Stromal cell of bone marrow (primary cell): ENCODE measurements at regions not wholly inside any gene's neighbourhood (a gene's known extent, or its start where the extent isn't known, plus 50 kb on each side); places are given as distances from the start of the nearest gene placed in this dataset.
"Not testable (repeated sequence)": the region's sequence is repeated elsewhere in the genome, so short reads cannot be mapped to it uniquely, and the experiment has no call there.

Experiments used
- DNase-seq: peaks from one replicate; pipeline ENCODE4 v3.0.0-alpha.2; 2012; ENCODE audit warnings: low read depth

DNA sequence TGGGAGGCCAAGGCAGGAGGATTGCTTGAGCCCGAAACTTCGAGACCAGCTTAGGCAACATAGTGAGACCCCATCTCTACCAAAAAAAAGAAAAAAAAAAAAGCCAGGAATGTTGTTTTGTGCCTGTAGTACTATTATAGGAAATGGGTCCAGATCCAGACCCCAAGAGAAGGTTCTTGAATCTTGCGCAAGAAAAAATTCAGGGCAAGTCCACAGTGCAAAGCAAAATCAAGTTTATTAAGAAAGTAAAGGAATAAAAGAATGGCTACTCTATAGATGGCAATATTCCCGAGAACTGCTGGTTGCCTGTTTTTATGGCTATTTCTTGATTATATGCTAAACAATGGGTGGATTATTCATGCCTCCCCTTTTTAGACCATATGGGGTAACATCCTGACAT is 51.2 kb upstream of the RDX start:
- DNase-seq, result no peak

DNA sequence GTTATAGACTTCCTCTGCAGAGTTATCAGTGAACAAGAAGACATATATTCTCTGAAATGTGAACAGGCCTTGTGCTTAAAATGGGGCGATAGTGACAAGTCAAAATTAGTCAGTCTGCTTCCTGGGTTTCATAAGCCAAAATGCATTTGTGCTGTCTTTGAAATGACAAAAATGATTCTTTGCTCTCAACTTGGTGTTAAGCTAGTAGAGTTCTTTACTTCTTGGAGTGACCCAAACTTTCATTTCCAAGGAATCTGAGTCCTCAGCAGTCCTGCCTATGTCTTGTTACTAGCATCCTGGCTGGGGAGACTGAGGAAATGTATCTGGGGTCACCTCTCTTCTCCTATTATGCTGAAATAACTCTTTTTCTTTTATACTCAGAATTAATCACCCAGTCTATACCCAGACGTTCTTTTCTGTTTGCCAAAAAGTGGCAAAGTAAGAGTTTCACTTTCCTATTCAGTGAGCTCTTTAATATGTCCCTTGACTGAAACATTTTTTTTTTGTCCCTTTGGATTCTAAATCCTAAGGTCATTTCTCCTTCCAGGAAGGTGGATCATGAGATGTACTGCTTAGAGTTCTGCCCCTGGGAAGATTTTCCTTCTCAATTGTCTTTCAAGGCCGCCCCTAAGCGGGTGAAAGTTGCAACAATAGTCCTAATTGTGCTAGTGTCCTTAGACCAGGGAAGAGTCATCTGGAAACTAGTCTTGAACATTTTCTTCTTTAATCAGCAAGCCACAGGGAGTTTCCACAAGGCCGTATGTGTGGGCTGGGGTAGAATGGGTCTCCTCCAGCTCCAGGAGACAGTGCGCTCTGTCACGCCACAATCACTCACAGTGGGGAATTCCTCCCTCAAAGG is 53.0 kb upstream of the RDX start:
- no peak for DNase-seq

DNA sequence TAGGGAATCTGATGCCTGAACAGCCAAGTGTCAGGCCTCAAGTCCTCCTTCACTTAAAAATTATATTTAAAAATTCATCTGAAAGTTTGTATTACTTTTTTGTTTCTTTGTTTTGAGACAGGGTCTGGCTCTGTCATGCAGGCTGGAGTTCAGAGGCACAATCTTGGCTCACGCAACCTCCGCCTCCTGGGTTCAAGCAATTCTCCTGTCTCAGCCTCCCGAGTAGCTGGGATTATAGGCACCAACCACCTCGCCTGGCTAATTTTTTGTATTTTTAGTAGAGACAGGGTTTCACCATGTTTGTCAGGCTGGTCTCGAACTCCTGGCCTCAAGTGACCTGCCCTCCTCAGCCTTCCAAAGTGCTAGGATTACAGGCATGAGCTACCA is 53.6 kb upstream of the RDX start:
- DNase-seq, result not testable (repeated sequence)

DNA sequence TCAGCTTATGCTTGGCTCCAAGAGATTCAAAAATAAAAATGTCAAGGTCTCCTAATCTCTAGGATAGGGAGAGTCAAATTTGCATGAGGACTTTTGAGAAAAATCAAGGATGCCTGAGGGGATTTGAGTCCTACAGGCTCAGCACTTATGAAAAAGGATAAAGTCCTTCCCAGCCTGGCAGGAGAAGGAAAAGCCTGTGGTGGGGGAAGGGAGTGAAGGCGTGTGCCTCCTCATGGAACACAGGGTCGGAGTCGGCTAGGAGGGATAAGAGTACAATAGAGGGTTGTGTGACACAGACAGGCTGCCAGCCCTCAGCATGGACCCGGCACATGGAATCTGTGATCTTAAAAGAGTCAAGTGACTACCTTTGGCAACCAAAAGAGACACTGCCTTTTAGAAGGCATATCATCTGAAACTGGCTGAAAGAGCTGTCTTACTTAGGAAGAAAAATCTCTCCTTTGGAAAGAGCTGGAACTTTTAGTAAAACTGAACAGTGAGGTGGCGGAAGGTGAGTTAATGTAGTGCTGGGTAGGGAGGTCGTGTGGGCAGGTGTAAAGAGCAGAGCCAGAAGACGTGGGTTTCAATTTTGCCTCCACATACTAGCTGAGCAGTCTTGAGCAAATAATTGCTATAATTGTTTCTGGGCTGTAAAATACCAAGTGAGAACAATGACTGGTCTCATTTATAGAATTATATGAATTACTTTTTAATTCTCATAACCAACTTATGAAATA is 58.8 kb upstream of the RDX start:
- DNase-seq, result no peak

DNA sequence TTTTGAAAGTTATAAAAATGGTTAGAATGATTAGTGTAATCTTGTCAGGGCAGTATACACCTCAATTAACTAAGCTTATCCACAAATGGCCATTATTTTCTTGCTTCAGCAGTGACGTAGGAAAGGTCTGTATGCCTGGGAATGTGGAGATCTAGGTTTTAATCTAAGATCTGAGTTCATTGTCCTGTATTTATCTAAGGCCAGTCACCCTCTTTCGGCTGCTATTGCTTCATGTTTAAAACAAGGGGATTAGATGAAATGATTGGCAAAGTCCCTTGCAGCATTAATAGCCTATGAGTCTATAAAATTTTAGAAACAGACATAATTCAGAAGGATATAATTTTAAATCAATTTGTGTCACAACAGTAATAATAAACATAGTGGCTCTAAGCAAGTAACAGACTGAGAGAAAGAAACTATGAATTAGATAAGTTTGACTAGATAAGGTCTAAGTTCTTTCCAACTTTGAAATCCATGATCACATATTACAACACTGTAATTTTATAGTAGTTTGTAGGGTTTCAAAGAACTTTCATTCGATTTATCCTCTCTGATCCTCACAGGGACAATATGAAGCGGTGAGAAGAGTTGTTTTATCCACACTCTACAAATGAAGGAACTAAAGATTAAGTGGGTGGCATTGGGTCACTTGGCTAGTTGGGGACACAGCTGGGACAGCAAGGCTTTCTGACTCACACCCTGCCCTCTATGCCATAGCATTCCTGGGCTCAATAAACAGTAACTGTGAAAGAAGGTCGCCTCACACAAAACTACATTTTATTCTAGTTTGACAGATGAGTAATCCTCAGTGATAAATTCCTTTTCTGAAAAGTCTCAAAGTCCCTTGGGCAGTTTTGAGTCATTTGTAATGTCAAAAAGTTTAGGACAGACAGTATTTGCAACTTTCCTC is 60.6 kb upstream of the RDX start:
- no peak for DNase-seq

DNA sequence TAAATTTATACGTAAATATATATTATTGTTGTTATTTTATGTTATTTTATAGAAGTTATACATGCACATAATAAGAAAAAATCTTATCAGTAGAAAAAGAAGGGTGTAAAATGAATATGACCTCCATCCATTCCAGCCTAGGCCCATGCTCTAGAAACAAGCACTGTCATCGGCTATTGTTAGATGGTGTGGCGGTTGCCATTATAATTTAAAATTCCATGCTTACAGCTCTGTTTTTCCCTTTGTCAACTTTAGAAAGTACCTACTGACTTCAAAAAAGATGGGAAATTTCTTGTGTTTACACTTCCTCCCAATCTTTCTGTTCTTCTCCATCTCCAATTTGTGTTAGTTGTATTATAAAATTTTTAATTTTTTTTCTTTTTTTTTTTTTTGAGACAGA is 61.9 kb upstream of the RDX start:
- no peak for DNase-seq

DNA sequence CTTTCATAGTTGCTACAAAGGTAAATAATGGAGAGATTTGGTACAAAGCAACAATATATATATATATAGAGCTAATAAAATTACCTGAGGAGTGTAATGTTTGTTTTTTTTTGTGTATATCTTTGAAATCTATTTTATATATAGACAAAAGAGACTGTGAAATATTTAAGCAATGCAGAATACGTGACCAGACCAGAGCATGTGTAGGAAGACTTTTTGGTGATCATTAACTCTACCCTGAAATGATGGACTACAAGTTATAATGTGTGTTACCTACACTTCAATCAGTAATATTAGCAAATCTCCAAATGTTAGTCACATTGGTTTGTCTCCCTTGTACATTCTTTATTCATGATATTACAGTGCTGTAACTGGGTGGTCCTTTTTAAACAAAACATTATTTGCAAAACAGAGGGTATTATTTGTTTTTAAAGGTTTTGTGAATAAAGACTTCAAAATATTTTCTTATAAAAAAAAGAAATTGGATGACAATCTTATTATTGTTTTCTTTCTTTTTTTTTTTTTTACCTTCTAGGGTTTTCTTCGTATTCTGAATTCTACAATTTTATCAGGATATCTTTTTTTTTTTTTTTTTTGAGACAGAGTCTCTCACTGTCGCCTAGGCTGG is 64.5 kb upstream of the RDX start:
- not testable (repeated sequence) for DNase-seq

DNA sequence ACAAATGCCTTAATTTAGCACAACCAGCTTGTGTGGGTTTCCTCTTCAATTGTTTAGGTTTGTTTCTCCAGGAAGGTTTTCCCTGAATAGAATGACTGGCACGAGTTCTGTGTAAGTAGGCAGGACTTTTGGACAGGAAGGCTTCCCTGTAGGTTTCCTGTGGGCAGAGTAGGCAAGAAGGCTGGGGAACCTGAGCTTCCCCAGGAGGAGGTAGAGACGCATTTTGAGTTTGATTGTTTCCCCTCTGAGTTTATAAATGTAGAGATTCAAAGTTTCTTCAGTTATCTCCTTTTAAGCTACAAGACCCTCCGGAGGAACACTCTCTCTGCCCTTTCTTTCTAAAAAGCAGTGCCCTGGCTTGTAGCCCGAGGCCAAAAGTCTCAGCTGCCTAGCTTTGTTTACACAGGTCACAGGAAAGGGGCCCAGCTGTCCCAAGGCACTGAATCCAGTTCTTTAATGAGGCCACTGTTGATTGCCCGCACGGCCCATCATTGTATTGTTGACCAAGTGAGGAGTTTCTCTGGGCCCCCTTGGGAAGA is 66.6 kb upstream of the RDX start:
- DNase-seq, result no peak

DNA sequence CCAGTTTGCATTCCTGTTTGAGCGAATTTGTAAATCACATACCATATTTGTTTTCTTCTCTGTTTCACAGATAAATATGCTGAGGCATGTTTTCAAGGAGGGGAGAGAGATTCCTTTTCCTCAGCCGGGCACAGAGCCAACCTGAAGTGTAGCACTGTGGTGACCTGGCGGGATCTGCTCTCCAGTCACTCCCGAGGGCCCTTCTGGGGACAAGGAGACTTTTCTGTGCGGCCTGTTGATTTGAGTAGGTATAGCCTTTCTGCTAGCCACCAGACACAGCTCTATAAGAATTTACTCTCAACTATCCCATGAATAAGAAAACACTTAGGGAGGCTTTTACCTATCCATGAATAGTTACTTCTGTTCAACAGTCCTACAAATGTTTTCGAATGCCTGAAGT is 63.5 kb upstream of the FDX1 start:
- DNase-seq, result no peak

DNA sequence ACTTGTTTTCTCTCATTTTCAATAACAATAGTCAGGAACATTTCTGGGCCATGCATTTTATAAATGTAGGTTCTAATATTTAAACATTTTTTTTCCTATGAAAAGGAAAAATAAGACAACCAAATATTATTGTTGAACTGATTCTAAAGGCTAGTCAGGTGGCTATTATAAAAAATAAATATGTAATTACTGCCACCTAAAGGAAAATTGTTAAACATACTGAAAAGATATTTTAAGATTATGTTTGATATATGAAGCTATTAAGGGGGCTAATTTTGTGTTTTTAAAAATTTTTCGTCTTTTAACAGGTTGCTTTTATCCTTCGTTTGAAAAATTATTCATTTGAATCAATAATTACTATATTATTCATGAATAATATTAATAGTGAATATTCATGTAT is 62.2 kb upstream of the FDX1 start:
- no peak for DNase-seq

DNA sequence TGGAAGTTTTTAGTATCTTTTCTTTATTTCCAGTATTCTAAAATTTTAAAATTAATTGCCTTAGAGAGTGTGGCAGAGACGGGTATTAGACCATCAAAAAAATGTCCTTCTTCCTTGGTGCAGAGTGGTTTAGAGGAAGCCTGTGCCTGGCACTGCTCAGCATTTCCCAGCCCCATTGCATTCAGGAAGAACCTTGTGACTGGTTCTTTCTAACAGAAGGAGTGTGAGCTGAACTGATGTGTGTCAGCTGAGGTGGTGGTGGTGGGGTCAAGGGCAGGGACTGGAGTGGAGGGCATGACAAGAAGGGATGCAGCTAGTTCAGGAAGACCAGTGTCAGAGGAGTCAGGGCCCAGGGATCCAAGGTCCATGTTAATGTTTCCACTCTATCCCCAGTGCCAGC is 58.7 kb upstream of the FDX1 start:
- no peak for DNase-seq

DNA sequence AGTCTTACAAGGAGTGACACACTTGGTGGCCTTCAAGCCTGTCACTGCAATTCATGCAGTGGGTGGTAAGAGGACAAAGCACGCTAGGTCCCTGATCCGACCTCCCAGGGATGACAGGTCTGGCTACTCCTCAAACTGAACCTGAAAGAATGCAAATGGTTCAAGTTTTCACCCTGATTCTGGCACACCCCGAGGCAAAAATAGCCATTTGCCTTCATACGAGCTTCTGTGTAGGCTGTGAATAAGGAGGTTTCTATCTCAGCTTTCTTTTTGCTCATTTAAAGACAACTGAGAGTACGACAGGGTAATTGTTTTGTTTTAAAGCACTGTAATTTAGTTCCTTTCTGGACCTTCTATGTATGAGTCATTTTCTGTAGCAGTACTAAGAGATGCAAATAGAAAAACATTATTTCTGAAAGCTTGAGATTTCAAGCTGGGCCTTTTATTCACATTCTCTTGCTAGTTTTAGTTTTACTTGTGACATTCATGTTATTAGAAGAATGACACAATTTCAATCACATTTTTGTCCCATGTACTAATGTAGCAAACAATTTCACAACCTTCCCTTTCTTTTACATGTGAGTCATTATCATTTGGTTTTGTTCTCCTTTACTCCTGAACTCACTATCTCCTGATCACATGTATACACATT is 56.6 kb upstream of the FDX1 start:
- DNase-seq, result no peak

DNA sequence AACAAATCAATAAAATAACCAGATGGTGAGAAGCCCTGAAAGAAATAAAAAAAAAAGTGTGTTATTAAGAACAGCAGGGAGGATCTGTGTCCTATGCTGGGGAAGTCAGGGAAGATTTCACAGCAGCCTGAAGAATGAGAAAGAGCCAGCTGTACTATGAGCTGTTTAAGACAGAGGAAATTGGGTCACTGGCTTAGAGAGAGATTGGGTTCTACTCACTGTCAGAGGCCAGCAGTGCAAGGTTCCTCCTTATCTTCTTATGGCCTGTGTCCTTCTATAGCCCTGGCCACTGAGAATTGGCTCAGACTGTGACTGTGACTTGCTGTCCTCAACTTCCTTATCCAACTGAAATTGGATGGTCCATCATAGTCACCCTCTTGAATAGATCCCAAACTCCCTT is 54.8 kb upstream of the FDX1 start:
- DNase-seq, result no peak

DNA sequence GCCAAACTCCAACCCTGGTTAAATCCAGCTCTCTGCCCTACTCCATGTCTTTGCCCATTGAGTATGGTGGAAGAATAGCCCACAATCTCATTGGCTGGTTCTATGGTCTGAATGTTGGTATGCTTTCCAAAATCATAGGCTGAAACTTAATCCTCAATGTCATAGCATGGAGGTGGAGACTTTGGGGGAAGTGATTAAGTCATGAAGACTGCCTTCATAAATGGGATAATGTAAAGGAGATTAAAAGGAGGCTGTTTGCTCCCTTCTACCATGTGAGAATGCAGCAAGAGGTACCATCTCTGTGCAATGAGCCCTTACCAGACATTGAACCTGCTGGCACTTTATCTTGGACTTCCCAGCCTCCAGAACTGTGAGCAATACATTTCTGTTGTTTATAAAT is 54.4 kb upstream of the FDX1 start:
- no peak for DNase-seq

DNA sequence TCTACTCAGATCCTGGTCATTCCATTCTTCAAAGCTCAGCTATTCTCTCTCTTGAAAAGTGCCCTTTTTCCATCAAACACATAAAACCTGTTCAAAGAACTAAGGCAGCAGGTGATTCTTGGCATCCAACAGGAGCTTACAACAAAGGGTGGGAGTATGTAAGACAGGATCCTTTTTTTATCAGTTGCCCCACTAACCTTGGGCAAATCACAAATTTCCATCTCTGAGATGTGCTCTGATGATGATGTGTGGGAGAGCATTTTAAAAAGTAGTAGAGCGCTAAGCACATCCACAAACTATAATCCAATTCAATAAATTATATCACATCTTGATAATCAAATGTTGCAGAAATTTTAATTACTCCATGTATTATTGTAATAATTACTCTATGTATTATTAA is 53.7 kb upstream of the FDX1 start:
- no peak for DNase-seq

DNA sequence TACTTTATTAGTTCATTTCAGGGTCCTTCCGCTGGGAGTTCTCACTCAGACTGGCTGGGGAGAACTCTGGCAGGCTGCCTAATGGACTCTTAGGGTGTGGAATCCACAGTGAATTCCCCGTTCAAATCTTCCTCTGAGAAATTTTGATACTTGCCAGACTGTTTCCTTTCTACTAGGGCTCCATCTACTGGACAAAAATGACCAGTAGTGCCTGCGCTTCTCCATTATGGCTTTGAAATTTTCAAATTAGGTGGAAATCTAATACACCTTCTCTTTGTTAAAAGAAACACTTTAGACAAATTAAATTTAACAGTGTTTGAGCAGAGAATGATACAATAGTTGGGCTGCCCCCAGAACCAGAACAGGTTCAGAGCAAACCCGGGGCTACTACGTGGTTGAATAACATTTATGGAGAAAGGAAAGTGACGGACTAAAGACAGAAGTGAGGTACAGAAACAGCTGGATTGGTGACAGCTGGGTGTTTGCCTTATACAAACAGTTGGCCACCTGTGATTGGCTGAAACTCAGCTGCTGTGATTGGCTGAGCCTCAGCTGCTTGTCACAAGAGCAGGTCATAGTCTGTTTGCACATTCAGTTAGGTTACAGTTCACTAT is 52.9 kb upstream of the FDX1 start:
- DNase-seq, result peak; percentile 46

DNA sequence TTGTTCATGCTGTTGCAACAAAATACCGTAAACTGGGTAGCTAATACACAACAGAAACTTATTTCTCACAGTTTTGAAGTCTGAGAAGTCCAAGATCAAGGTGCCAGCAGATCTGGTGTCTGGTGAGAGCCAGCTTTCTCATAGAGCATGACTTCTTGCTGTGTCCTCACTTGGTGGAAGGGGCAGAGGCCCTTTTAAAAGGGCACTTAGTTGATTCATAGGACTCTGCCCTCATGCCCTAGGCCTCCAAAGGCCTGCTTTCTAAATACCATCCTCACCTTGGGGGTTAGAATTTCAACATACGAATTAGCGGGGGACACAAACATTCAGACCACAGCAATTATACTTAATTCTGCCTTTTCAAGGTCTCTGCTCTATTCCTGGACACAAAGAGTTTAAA is 52.3 kb upstream of the FDX1 start:
- no peak for DNase-seq

DNA sequence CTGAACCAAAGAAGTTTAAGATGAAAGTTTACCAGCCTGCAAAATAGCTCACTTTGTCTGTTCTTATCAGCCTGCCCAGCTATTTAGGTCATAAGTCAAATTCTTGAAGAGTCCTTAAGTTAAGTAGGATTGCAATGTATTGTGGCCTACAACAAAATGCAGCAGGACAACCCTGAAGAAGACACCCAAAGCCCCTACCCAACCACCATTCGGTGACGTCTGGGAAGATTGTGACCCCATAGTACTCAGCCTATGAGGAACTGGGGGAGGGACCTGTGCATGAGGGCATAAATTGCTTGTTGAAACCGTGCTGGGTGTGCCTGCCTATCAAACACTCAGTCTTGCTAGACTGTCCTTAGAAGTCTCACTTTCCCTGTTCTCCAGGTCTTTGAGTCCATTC is 50.5 kb upstream of the FDX1 start:
- DNase-seq, result no peak

DNA sequence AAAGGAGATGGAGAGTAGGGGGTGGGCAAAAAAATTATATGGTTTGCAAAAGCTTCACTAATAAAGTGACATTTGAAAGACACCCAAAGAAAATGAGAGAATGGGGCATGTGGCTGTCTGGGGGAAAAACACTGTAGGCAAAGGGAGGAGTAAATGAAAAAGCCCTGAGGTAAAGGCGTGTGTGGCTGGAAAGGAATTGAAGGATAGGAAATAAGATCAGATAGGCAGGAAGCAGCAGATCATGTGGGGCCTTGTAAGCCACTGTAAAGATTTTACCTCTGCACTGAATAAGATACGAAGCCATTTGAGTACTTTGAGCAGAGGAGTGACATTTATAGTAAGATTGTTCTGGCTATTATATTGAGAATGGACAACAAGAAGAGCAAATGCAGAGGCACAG is 49.8 kb upstream of the FDX1 start:
- no peak for DNase-seq
